ENCODE measurements at regions not wholly inside any gene's neighbourhood (a gene's known extent, or its start where the extent isn't known, plus 50 kb on each side); places are given as distances from the start of the nearest gene placed in this dataset.

- in situ Hi-C loops (cut with MboI) (no loop called here), intact Hi-C loops (cut with micrococcal nuclease; ENCODE audit: unreplicated experiment) (no loop called here)
- FAIRE-seq (no peak), DNase-seq (ENCODE audit: low read depth, low spot score) (no peak), ATAC-seq (no peak)
- Histone ChIP-seq H4K20me1 (ENCODE audit: control insufficient read depth, insufficient read depth) (no peaks in the 10 kb centered on the region), H3K79me2 (ENCODE audit: control insufficient read depth, insufficient read depth, low read length) (no peaks in the 10 kb centered on the region), H3K4me2 (ENCODE audit: control insufficient read depth, insufficient read depth) (no peak overlapping the region), H3K36me3 (ENCODE audit: control insufficient read depth in 2 of 2, insufficient read depth in 2 of 2, low read length in 1 of 2) (no peaks in the 10 kb centered on the region), H3K9ac (ENCODE audit: control insufficient read depth, insufficient read depth, low read length) (no peak overlapping the region), H3K27me3 (replicated peaks in 1 of 2; ENCODE audit: control insufficient read depth in 2 of 2, insufficient read depth in 2 of 2, low read length in 1 of 2) (no peaks in the 10 kb centered on the region), H2AFZ (ENCODE audit: control insufficient read depth, low read depth, low read length) (no peak overlapping the region), H3K4me1 (ENCODE audit: control insufficient read depth, insufficient read depth, low read length) (no peaks in the 10 kb centered on the region), H3K27ac (ENCODE audit: control insufficient read depth, insufficient read depth) (no peak overlapping the region), H3K9me3 (replicated peaks; ENCODE audit: control insufficient read depth, insufficient read depth, low read length) (no peaks in the 10 kb centered on the region), H3K4me3 (no peak overlapping the region)
- RAD21 ChIA-PET (ENCODE audit: unreplicated experiment), result no interaction called here
- SMC1A ChIA-PET (ENCODE audit: uncharacterized antibody, unreplicated experiment), result no interaction called here
- CTCF ChIA-PET, result no interaction called here
- WGBS (ENCODE audit: insufficient coverage, insufficient replicate concordance, low lambda C conversion rate, missing lambda C conversion rate), result 20% methylated on average over 7 of the region's 7 CpGs
- BruUV-seq (replicated peaks), result no TSS peak
- no peak for TF ChIP-seq IRF5 (IDR thresholded peaks at IDR 0.05; ENCODE audit: borderline replicate concordance)
- TF ChIP-seq MXI1 (IDR thresholded peaks at IDR 0.05; ENCODE audit: low read depth, low read length), result no peak
- TF ChIP-seq SMAD1 (IDR thresholded peaks at IDR 0.05; ENCODE audit: low read depth, partially characterized antibody), result no peak
- TF ChIP-seq YBX1 (IDR thresholded peaks at IDR 0.05), result no peak
- no peak for TF ChIP-seq NBN (IDR thresholded peaks at IDR 0.05)
- no peak for TF ChIP-seq RELB (IDR thresholded peaks at IDR 0.05; ENCODE audit: low read depth)
- TF ChIP-seq ZNF687 (IDR thresholded peaks at IDR 0.05), result no peak
- TF ChIP-seq POLR2A (IDR thresholded peaks at IDR 0.05; ENCODE audit: low read depth, low read length), result no peak
- no peak for TF ChIP-seq SPI1 (IDR thresholded peaks at IDR 0.05; ENCODE audit: borderline replicate concordance, insufficient read depth, low read depth, low read length)
- TF ChIP-seq SKIL (IDR thresholded peaks at IDR 0.05; ENCODE audit: low read depth, poor library complexity, severe bottlenecking), result no peak
- no peak for TF ChIP-seq GABPA (IDR thresholded peaks at IDR 0.05; ENCODE audit: low read depth)
- no peak for TF ChIP-seq CREM (IDR thresholded peaks at IDR 0.05; ENCODE audit: low read depth)
- no peak for TF ChIP-seq HDGF (IDR thresholded peaks at IDR 0.05)
- POLR2A ChIA-PET, result no interaction called here
These were observed 300.4 kb upstream of the FANCL start for GRCh38 chr2:58541511-58541910.

All from GM12878 (cell line).